ENCODE measurements at regions not wholly inside any gene's neighbourhood (a gene's known extent, or its start where the extent isn't known, plus 50 kb on each side); places are given as distances from the start of the nearest gene placed in this dataset.

DNA sequence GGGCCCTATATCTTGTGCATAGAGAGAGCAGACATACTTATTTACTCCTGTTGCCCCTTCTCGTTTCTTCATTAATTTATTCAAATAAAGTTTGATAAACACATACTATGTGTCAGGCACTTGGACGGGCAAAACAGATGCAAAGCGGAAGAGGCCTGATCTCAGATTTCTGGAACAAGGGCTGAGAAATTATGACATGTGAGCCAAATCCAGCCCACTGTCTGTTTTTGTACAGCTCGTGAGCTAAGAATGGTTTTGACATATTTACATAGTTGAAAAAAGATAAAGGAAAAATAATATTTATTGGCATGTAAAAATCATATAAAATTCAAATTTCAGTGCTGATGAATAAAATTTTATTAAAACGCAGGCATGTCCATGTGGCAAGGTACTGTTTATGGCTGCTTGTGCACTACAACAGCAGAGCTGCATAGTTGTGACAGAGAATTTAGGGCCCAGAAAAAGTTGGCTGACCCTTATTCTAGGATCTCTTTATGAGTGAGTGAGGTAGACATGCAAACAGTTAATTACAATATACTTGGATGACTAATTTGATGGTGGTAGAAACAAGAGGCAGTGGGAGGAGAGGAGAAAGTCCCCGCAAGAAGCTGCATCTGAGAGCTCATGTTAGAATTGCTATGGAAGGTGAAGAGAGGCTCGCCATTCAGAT, 68.1 kb upstream of the ITPRID1 start:
- DNase-seq (ENCODE audit: low spot score) (no peak), ATAC-seq (no peak)
- intact Hi-C loops (cut with DNase I), result loop anchor here (10.0 kb wide), 1 partner anchor 189 kb away; no protein-coding TSS in a partner anchor

DNA sequence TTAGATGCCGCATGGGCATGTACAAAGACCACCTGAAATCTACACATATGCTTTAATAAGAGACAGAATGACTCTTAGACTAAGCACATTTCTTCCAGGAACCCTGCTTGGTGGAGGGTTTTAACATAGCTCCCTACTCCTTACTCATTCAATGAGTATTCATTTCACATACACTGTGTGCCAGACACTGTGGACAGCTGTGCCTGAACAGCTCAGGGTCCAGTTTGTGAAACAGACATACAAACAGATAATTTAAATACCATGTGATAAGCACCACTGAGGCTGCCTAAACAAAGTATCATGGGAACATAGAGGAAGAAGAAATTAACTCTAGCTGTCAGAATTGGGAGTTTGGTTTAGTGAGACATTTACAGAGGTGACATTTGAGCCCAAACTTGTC, 65.2 kb upstream of the ITPRID1 start:
- intact Hi-C loops (cut with DNase I), result loop anchor here (10.0 kb wide), 1 partner anchor 186 kb away; no protein-coding TSS in a partner anchor
- DNase-seq (ENCODE audit: low spot score) (no peak), ATAC-seq (no peak)

GRCh38 chr7:31455844-31456243, 58.0 kb upstream of the ITPRID1 start:
- DNase-seq (ENCODE audit: low spot score) (no peak), ATAC-seq (no peak)
- intact Hi-C loops (cut with DNase I), result no loop called here

- intact Hi-C loops (cut with DNase I), result no loop called here
- DNase-seq (ENCODE audit: low spot score), result no peak
- no peak for ATAC-seq
Measured at GRCh38 chr7:31456646-31457368, 57.1 kb upstream of the ITPRID1 start.

DNA sequence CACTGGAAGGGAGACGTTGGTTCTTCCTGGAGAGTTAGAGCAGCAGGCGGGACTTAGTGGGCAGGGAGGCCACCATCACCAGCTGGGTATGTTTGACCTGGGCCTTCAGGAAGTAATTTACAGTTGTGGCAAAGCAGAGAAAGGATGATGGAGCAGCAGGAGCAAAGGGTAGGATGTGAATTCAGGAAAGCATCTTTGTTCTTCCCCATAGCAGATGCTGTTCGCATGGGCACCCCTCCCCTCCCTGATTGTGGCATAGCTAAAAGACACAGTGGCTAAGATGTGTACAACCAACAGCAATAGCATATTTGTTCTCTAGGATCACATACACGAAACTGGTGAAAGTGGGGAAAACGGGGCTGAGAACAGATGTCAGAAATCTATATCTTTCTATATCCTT, 56.3 kb upstream of the ITPRID1 start:
- intact Hi-C loops (cut with DNase I), result no loop called here
- no peak for ATAC-seq
- no peak for DNase-seq (ENCODE audit: low spot score)

DNA sequence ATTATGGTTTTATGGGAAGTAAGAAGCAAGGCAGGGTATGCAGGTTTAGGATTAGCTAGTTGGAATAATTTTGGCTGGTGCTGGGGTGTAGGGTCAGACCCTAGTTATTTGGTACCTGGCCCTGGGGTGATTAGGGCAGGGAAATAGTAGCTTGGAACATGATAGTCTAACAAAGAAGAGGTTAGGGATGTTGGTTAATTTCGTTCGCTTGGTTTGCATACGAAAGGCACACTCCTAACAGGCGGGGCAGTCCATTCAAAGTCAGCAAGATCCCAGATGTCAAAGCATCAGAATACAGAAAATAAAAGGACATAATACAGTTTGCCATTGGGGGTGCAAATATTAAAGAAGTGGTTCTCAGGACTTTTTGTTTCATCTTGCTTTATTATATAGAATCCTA, 55.7 kb upstream of the ITPRID1 start:
- intact Hi-C loops (cut with DNase I), result no loop called here
- no peak for ATAC-seq
- DNase-seq (ENCODE audit: low spot score), result no peak

DNA sequence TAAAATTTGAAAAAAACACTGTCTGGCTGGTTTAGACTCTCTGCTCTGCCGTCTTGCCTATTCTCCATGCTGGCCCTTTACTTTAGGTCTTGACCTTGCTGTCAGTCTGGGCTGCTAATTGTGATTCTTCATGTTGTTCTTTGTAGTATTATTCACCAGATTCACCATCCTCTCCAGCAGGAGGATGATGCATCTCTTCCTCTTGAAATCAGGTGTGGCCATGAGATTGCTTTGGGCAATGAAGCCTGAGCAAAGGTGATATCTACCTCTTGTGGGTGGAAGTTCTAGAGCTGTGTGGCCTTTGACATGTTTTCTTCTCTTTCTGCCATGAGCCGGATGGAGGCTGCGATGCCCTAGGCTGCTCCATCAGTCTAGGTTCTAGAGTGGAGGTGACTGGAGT, 51.3 kb upstream of the ITPRID1 start:
- ATAC-seq, result no peak
- no peak for DNase-seq (ENCODE audit: low spot score)
- intact Hi-C loops (cut with DNase I), result no loop called here

Data from sciatic nerve (tissue), 2 donors.